ENCODE measurements at regions not wholly inside any gene's neighbourhood (a gene's known extent, or its start where the extent isn't known, plus 50 kb on each side); places are given as distances from the start of the nearest gene placed in this dataset.

- TF ChIP-seq CTCF (IDR thresholded peaks at IDR 0.05) (no peak), POLR2A (IDR thresholded peaks at IDR 0.05) (no peak)
These were observed 123.1 kb downstream of the CRPPA start for GRCh38 chr7:16298221-16298620.
